SK-N-MC (cell line): ENCODE measurements at regions not wholly inside any gene's neighbourhood (a gene's known extent, or its start where the extent isn't known, plus 50 kb on each side); places are given as distances from the start of the nearest gene placed in this dataset.
"Not testable (repeated sequence)": the region's sequence is repeated elsewhere in the genome, so short reads cannot be mapped to it uniquely, and the experiment has no call there.

Experiments
- EZH2 ChIP-seq: fragments of 200-600 bp; sonication (generic); IDR thresholded peaks from one replicate; pipeline ENCODE4 v1.6.1; 2017; ENCODE audit warnings: antibody characterized with exemption
- FOXP2 ChIP-seq: optimal IDR thresholded peaks from 2 replicates; pipeline ENCODE3; 2011; ENCODE audit warnings: mild to moderate bottlenecking, moderate library complexity; ENCODE audit not compliant: insufficient read depth; ENCODE audit errors: extremely low read length, control extremely low read depth
- POLR2AphosphoS5 ChIP-seq: IDR thresholded peaks from 2 replicates; pipeline ENCODE4 v1.6.1; 2012; ENCODE audit warnings: mild to moderate bottlenecking, low read depth, low read length, borderline replicate concordance

GRCh38 chr5:34466519-34467388, 189.4 kb upstream of the RAI14 start:
- not testable (repeated sequence) for TF ChIP-seq POLR2AphosphoS5, EZH2, FOXP2
